Vagina (tissue), 2 donors: ENCODE measurements at regions not wholly inside any gene's neighbourhood (a gene's known extent, or its start where the extent isn't known, plus 50 kb on each side); places are given as distances from the start of the nearest gene placed in this dataset.

ENCODE experiments used
- CTCF ChIP-seq, 3 experiments: fragments of 450-650 bp in 2 of 3; fragments of 200-600 bp in 1 of 3; sonication (generic) in 1 of 3; IDR thresholded peaks; one replicate each; pipeline ENCODE4 v1.5.1; 2017 to 2019; ENCODE audit warnings: antibody characterized with exemption in 3 of 3, mild to moderate bottlenecking in 2 of 3, moderate library complexity in 2 of 3
- POLR2A ChIP-seq, 2 donors: fragments of 450-650 bp; IDR thresholded peaks; one replicate each; pipeline ENCODE4 v1.6.1; 2017; ENCODE audit warnings: antibody characterized with exemption in 2 of 2, mild to moderate bottlenecking in 2 of 2, moderate library complexity in 2 of 2
- POLR2AphosphoS5 ChIP-seq, 2 donors: sonication (generic); formaldehyde crosslinking; IDR thresholded peaks; one replicate each; pipeline ENCODE4 v1.9.0; 2017; ENCODE audit warnings: antibody characterized with exemption in 2 of 2, mild to moderate bottlenecking in 2 of 2, low read depth in 1 of 2; ENCODE audit not compliant: insufficient read depth in 1 of 2

GRCh38 chr13:39887387-39887786, 231.9 kb downstream of the COG6 start:
- TF ChIP-seq CTCF (IDR thresholded peaks at IDR 0.05) (no peak), POLR2AphosphoS5 (IDR thresholded peaks at IDR 0.05; ENCODE audit: insufficient read depth in 1 of 2, low read depth in 1 of 2) (peak in 1 of 2 donors; percentile 12), POLR2A (IDR thresholded peaks at IDR 0.05) (no peak)
